Neural progenitor cell (in vitro differentiated cells): ENCODE measurements at regions not wholly inside any gene's neighbourhood (a gene's known extent, or its start where the extent isn't known, plus 50 kb on each side); places are given as distances from the start of the nearest gene placed in this dataset.
A peak's percentile ranks its signal among the peaks of the same experiment; 100 is the strongest.

Source experiments
- DNase-seq: peaks from one replicate; pipeline ENCODE4 v3.0.0-alpha.2; 2016; ENCODE audit warnings: low spot score
- H2AFZ ChIP-seq: fragments of 200-600 bp; sonication (generic); replicated peaks from 2 replicates; pipeline ENCODE4 v1.6.1; 2016; ENCODE audit warnings: antibody characterized with exemption
- H3F3A ChIP-seq: fragments of 200-600 bp; sonication (generic); 2 replicates; pipeline ENCODE4 v1.6.1; 2016; ENCODE audit warnings: antibody characterized with exemption, low read depth
- H3K27ac ChIP-seq: fragments of 200-600 bp; sonication (generic); 2 replicates; pipeline ENCODE4 v1.5.1; 2016; ENCODE audit warnings: mild to moderate bottlenecking
- H3K27me3 ChIP-seq: fragments of 200-600 bp; sonication (generic); 2 replicates; pipeline ENCODE4 v1.6.1; 2016; ENCODE audit warnings: mild to moderate bottlenecking, moderate library complexity
- H3K36me3 ChIP-seq: fragments of 200-600 bp; sonication (generic); 2 replicates; pipeline ENCODE4 v1.5.1; 2016
- H3K4me1 ChIP-seq: fragments of 200-600 bp; sonication (generic); 2 replicates; pipeline ENCODE4 v1.6.1; 2016; ENCODE audit warnings: mixed run types
- H3K4me2 ChIP-seq: fragments of 200-600 bp; sonication (generic); 2 replicates; pipeline ENCODE4 v1.6.1; 2016
- H3K4me3 ChIP-seq: fragments of 200-600 bp; sonication (generic); 2 replicates; pipeline ENCODE4 v1.5.1; 2016
- H3K79me2 ChIP-seq: fragments of 200-600 bp; sonication (generic); 2 replicates; pipeline ENCODE4 v1.6.1; 2016; ENCODE audit warnings: low read depth
- H3K9ac ChIP-seq: fragments of 200-600 bp; sonication (generic); 2 replicates; pipeline ENCODE4 v1.6.1; 2016
- H3K9me3 ChIP-seq: fragments of 200-600 bp; sonication (generic); 2 replicates; pipeline ENCODE4 v1.5.1; 2016; ENCODE audit warnings: low read depth
- H4K20me1 ChIP-seq: fragments of 200-600 bp; sonication (generic); 2 replicates; pipeline ENCODE4 v1.6.1; 2016; ENCODE audit warnings: low read depth
- H3K27ac Mint-ChIP-seq: 3 replicates; pipeline ENCODE4 v1.8.0; 2021; ENCODE audit warnings: mixed read lengths
- H3K27me3 Mint-ChIP-seq: 2 replicates; pipeline ENCODE4 v1.8.0; 2022; ENCODE audit warnings: low read depth, mild to moderate bottlenecking, inconsistent platforms, moderate library complexity, mixed read lengths; ENCODE audit not compliant: insufficient read depth
- H3K36me3 Mint-ChIP-seq: 3 replicates; pipeline ENCODE4 v1.8.0; 2021; ENCODE audit warnings: mixed read lengths
- H3K4me1 Mint-ChIP-seq: 3 replicates; pipeline ENCODE4 v1.8.0; 2021; ENCODE audit warnings: mixed read lengths
- H3K4me3 Mint-ChIP-seq: 3 replicates; pipeline ENCODE4 v1.8.0; 2021; ENCODE audit warnings: mild to moderate bottlenecking, moderate library complexity, mixed read lengths
- H3K9me3 Mint-ChIP-seq: 3 replicates; pipeline ENCODE4 v1.8.0; 2020; ENCODE audit warnings: mixed read lengths
- EZH2 ChIP-seq: fragments of 200-600 bp; sonication (generic); IDR thresholded peaks from 2 replicates; pipeline ENCODE4 v1.6.1; 2017; ENCODE audit warnings: antibody characterized with exemption, mild to moderate bottlenecking, moderate library complexity
- EZH2phosphoT487 ChIP-seq: fragments of 200-600 bp; sonication (generic); IDR thresholded peaks from 2 replicates; pipeline ENCODE4 v1.6.1; 2017; ENCODE audit warnings: antibody characterized with exemption
- TF ChIP-seq, protein P1 (sequence below): fragments of 200-600 bp; sonication (generic); IDR thresholded peaks from 2 replicates; pipeline ENCODE4 v1.5.1; 2017; ENCODE audit warnings: antibody characterized with exemption, mild to moderate bottlenecking

DNA sequence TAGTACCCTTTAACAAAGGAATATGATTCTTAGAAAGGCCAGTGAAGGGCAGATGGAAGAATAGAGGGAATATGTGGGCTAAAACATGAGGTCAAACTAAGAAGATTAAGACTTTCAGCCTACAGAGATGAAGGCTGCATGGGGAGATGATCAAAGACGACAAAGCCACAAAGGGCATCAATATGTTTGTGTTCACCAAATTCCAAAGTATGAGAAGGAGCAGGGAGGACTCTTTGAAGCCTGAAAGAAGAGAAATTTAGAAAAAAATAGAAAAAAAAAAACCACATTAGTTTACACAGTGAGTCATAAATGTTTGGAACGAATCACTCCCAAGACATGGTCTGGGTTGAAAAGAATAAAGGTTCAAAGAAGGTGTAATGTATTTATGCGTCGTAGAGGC, 131.8 kb downstream of the NEDD1 start:
- H3K4me1 Mint-ChIP-seq: peaks cover 43% of the 10 kb centered on the region
- H3K79me2 ChIP-seq: no peaks in the 10 kb centered on the region
- H3K27ac ChIP-seq: no peak overlapping the region
- peaks cover 15% of the 10 kb centered on the region for H3K27me3 Mint-ChIP-seq
- no peaks in the 10 kb centered on the region for H3K27me3 ChIP-seq
- H3K27ac Mint-ChIP-seq: peak overlapping the region; percentile 97
- DNase-seq: no peak
- H3K36me3 ChIP-seq: no peaks in the 10 kb centered on the region
- H3F3A ChIP-seq: no peaks in the 10 kb centered on the region
- no peak overlapping the region for H2AFZ ChIP-seq
- H4K20me1 ChIP-seq: no peaks in the 10 kb centered on the region
- H3K9me3 ChIP-seq: no peaks in the 10 kb centered on the region
- no peak overlapping the region for H3K9ac ChIP-seq
- no peak overlapping the region for H3K4me2 ChIP-seq
- H3K4me1 ChIP-seq: peaks cover 13% of the 10 kb centered on the region
- peak overlapping the region; percentile 8 for H3K4me3 Mint-ChIP-seq
- H3K36me3 Mint-ChIP-seq: peaks cover 14% of the 10 kb centered on the region
- H3K9me3 Mint-ChIP-seq: peaks cover 36% of the 10 kb centered on the region
- TF ChIP-seq EZH2phosphoT487 (no peak), EZH2 (no peak)
- TF ChIP-seq, protein P1, sequence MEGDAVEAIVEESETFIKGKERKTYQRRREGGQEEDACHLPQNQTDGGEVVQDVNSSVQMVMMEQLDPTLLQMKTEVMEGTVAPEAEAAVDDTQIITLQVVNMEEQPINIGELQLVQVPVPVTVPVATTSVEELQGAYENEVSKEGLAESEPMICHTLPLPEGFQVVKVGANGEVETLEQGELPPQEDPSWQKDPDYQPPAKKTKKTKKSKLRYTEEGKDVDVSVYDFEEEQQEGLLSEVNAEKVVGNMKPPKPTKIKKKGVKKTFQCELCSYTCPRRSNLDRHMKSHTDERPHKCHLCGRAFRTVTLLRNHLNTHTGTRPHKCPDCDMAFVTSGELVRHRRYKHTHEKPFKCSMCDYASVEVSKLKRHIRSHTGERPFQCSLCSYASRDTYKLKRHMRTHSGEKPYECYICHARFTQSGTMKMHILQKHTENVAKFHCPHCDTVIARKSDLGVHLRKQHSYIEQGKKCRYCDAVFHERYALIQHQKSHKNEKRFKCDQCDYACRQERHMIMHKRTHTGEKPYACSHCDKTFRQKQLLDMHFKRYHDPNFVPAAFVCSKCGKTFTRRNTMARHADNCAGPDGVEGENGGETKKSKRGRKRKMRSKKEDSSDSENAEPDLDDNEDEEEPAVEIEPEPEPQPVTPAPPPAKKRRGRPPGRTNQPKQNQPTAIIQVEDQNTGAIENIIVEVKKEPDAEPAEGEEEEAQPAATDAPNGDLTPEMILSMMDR: no peak
- no peak overlapping the region for H3K4me3 ChIP-seq

DNA sequence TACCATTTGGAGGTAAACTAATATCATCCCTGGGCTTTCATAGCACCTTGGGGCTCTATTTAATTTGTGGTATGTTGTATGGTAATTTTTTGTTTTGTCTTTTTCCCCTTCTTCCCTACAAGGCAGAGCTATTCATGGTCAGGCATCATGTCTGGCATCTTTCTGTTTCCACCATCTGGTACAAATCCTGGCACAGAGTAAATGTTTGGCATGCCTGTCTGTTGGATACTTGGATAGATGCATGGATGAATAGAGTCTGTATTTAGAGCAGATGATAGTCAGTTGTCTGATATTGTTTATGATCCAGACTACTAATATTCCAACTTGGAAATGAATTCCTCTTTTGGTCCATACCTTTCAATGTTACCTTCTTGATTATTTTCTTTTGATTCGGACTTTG, 139.8 kb downstream of the NEDD1 start:
- Histone ChIP-seq H3K4me1 (peaks cover 24% of the 10 kb centered on the region), H2AFZ (no peak overlapping the region), H3K9me3 (no peaks in the 10 kb centered on the region), H3K9ac (no peak overlapping the region), H3K79me2 (no peaks in the 10 kb centered on the region), H3K4me3 (no peak overlapping the region), H3K27ac (no peak overlapping the region), H3F3A (peaks cover 13% of the 10 kb centered on the region), H3K27me3 (no peaks in the 10 kb centered on the region), H3K4me2 (no peak overlapping the region), H4K20me1 (no peaks in the 10 kb centered on the region), H3K36me3 (no peaks in the 10 kb centered on the region)
- TF ChIP-seq, protein P1: no peak
- no peak for TF ChIP-seq EZH2phosphoT487
- no peak for TF ChIP-seq EZH2
- H3K27ac Mint-ChIP-seq: peak overlapping the region; percentile 17
- peaks cover 16% of the 10 kb centered on the region for H3K36me3 Mint-ChIP-seq
- no peak for DNase-seq
- H3K27me3 Mint-ChIP-seq: peaks cover 6% of the 10 kb centered on the region
- peaks cover 41% of the 10 kb centered on the region for H3K9me3 Mint-ChIP-seq
- no peak overlapping the region for H3K4me3 Mint-ChIP-seq
- H3K4me1 Mint-ChIP-seq: peaks cover 45% of the 10 kb centered on the region

DNA sequence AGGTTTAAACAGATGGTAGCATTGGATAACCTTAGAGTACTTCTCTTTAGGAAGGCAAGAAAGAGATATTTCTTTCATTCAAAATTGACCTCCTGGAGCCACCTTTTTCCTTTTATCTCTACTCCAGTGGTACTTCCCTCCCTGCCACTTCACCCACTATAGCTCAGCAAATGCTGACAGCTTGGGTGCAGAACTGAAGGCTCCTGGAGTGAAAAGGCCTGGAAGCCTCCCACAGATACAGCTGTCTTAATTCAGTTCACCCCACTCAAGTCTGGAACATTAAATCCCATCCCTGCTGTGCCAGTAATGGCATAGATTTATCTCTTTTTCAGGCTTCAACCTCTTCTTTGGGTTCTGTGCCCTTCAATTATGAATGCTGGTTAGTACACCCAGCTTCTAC, 140.3 kb downstream of the NEDD1 start:
- no peak overlapping the region for H3K27ac ChIP-seq
- H3K79me2 ChIP-seq: no peaks in the 10 kb centered on the region
- no peak overlapping the region for H3K9ac ChIP-seq
- peak overlapping the region; percentile 3 for H3K4me2 ChIP-seq
- H3K4me3 ChIP-seq: no peak overlapping the region
- peaks cover 6% of the 10 kb centered on the region for H3K27me3 Mint-ChIP-seq
- peak overlapping the region; percentile 90 for H3K27ac Mint-ChIP-seq
- no peaks in the 10 kb centered on the region for H3K27me3 ChIP-seq
- H3K36me3 ChIP-seq: no peaks in the 10 kb centered on the region
- no peak overlapping the region for H2AFZ ChIP-seq
- TF ChIP-seq, protein P1: no peak
- TF ChIP-seq EZH2phosphoT487: no peak
- TF ChIP-seq EZH2: no peak
- H3F3A ChIP-seq: peaks cover 13% of the 10 kb centered on the region
- H3K9me3 ChIP-seq: no peaks in the 10 kb centered on the region
- H3K4me1 ChIP-seq: peaks cover 24% of the 10 kb centered on the region
- peaks cover 45% of the 10 kb centered on the region for H3K4me1 Mint-ChIP-seq
- DNase-seq: no peak
- peaks cover 16% of the 10 kb centered on the region for H3K36me3 Mint-ChIP-seq
- H3K4me3 Mint-ChIP-seq: no peak overlapping the region
- H3K9me3 Mint-ChIP-seq: peaks cover 38% of the 10 kb centered on the region
- no peaks in the 10 kb centered on the region for H4K20me1 ChIP-seq
